ENCODE measurements at regions not wholly inside any gene's neighbourhood (a gene's known extent, or its start where the extent isn't known, plus 50 kb on each side); places are given as distances from the start of the nearest gene placed in this dataset.

GRCh38 chr19:31959527-31960018 lies 385.8 kb upstream of the ZNF507 start:
- no peak for DNase-seq

- DNase-seq: no peak
Observed at GRCh38 chr19:31960474-31960873, 384.9 kb upstream of the ZNF507 start.

GRCh38 chr19:31961191-31961590 lies 384.2 kb upstream of the ZNF507 start:
- no peak for DNase-seq

GRCh38 chr19:31961667-31962066 lies 383.7 kb upstream of the ZNF507 start:
- DNase-seq: no peak

GRCh38 chr19:31962561-31962996 lies 382.8 kb upstream of the ZNF507 start:
- no peak for DNase-seq

GRCh38 chr19:31963746-31964145 lies 381.7 kb upstream of the ZNF507 start:
- DNase-seq: no peak

GRCh38 chr19:31969016-31969415 lies 376.4 kb upstream of the ZNF507 start:
- DNase-seq: no peak

- no peak for DNase-seq
Observed at GRCh38 chr19:31970027-31970461, 375.4 kb upstream of the ZNF507 start.

GRCh38 chr19:31974290-31974689 lies 371.1 kb upstream of the ZNF507 start:
- no peak for DNase-seq

- DNase-seq: no peak
Observed at GRCh38 chr19:31974941-31975340, 370.5 kb upstream of the ZNF507 start.

- DNase-seq: no peak
Observed at GRCh38 chr19:31975461-31975860, 369.9 kb upstream of the ZNF507 start.

GRCh38 chr19:31976775-31977536 lies 368.5 kb upstream of the ZNF507 start:
- DNase-seq: no peak

GRCh38 chr19:31979362-31979761 lies 366.0 kb upstream of the ZNF507 start:
- DNase-seq: no peak

GRCh38 chr19:31979949-31980670 lies 365.3 kb upstream of the ZNF507 start:
- DNase-seq: no peak

GRCh38 chr19:31980796-31981195 lies 364.6 kb upstream of the ZNF507 start:
- no peak for DNase-seq

GRCh38 chr19:31981545-31981944 lies 363.9 kb upstream of the ZNF507 start:
- no peak for DNase-seq

- DNase-seq: no peak
Observed at GRCh38 chr19:31983647-31984046, 361.8 kb upstream of the ZNF507 start.

GRCh38 chr19:31985001-31985605 lies 360.3 kb upstream of the ZNF507 start:
- DNase-seq: no peak

- DNase-seq: no peak
Observed at GRCh38 chr19:31986951-31987350, 358.5 kb upstream of the ZNF507 start.

GRCh38 chr19:31988256-31988655 lies 357.2 kb upstream of the ZNF507 start:
- no peak for DNase-seq

- no peak for DNase-seq
Observed at GRCh38 chr19:31991984-31992655, 353.3 kb upstream of the ZNF507 start.

- DNase-seq: no peak
Observed at GRCh38 chr19:31992750-31993149, 352.7 kb upstream of the ZNF507 start.

GRCh38 chr19:31995546-31995945 lies 349.9 kb upstream of the ZNF507 start:
- DNase-seq: no peak
